Uterus (tissue), 2 donors: ENCODE measurements at regions not wholly inside any gene's neighbourhood (a gene's known extent, or its start where the extent isn't known, plus 50 kb on each side); places are given as distances from the start of the nearest gene placed in this dataset.

Source experiments
- POLR2A ChIP-seq, 2 donors: fragments of 450-650 bp; IDR thresholded peaks; one replicate each; pipeline ENCODE4 v1.6.1; 2016; ENCODE audit warnings: antibody characterized with exemption in 2 of 2, mild to moderate bottlenecking in 1 of 2, moderate library complexity in 1 of 2
- TF ChIP-seq, protein P1 (sequence below), 4 experiments: fragments of 200-600 bp in 2 of 4; fragments of 450-650 bp in 2 of 4; sonication (generic) in 2 of 4; IDR thresholded peaks; one replicate each; pipeline ENCODE4 v1.5.1; 2016 to 2019; ENCODE audit warnings: antibody characterized with exemption in 4 of 4, mild to moderate bottlenecking in 2 of 4, moderate library complexity in 1 of 4

DNA sequence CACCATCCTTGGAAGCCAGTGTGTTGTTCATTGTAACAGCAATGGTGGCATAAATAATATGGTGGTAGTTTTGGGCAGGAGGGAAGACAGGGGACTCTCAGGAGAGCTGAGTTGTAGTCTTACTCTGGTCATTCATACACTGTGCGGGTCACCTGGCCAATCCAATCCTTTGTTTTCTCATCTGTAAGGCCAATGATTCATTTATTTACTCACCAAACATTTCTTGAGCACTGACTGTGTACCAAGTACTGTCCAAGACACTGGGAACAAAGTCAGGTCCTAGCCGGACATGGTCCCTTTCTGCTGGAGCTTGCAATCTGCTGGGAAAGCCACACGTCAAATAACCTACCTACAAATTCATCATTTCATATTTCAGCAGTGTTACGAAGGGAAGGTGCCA, 302.7 kb downstream of the CYP26B1 start:
- TF ChIP-seq, protein P1, sequence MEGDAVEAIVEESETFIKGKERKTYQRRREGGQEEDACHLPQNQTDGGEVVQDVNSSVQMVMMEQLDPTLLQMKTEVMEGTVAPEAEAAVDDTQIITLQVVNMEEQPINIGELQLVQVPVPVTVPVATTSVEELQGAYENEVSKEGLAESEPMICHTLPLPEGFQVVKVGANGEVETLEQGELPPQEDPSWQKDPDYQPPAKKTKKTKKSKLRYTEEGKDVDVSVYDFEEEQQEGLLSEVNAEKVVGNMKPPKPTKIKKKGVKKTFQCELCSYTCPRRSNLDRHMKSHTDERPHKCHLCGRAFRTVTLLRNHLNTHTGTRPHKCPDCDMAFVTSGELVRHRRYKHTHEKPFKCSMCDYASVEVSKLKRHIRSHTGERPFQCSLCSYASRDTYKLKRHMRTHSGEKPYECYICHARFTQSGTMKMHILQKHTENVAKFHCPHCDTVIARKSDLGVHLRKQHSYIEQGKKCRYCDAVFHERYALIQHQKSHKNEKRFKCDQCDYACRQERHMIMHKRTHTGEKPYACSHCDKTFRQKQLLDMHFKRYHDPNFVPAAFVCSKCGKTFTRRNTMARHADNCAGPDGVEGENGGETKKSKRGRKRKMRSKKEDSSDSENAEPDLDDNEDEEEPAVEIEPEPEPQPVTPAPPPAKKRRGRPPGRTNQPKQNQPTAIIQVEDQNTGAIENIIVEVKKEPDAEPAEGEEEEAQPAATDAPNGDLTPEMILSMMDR (IDR thresholded peaks at IDR 0.05): no peak
- TF ChIP-seq POLR2A (IDR thresholded peaks at IDR 0.05): no peak
